ENCODE measurements at regions not wholly inside any gene's neighbourhood (a gene's known extent, or its start where the extent isn't known, plus 50 kb on each side); places are given as distances from the start of the nearest gene placed in this dataset.

GRCh38 chr3:177883957-177884356, 652.3 kb upstream of the KCNMB2 start:
- Histone ChIP-seq H3K9me3 (no peaks in the 10 kb centered on the region), H3K36me3 (no peaks in the 10 kb centered on the region), H3K4me1 (no peaks in the 10 kb centered on the region), H3K27ac (no peak overlapping the region), H3K4me3 (no peak overlapping the region), H3K27me3 (no peaks in the 10 kb centered on the region)
- intact Hi-C loops (cut with DNase I), result no loop called here
- WGBS, 2 donors, result 39 to 61% methylated on average over 1 of the region's 1 CpG
- TF ChIP-seq POLR2AphosphoS5 (IDR thresholded peaks at IDR 0.05) (no peak), CTCF (IDR thresholded peaks at IDR 0.05) (no peak), POLR2A (IDR thresholded peaks at IDR 0.05) (no peak), EP300 (IDR thresholded peaks at IDR 0.05) (no peak)
- no peak for DNase-seq

- intact Hi-C loops (cut with DNase I), result no loop called here
- DNase-seq, result no peak
- H3K4me3 ChIP-seq, result no peak overlapping the region
- TF ChIP-seq POLR2A (IDR thresholded peaks at IDR 0.05), result no peak
- no peak for TF ChIP-seq EP300 (IDR thresholded peaks at IDR 0.05)
- no peak for TF ChIP-seq POLR2AphosphoS5 (IDR thresholded peaks at IDR 0.05)
- TF ChIP-seq CTCF (IDR thresholded peaks at IDR 0.05), result no peak
- H3K9me3 ChIP-seq, result no peaks in the 10 kb centered on the region
- WGBS, 2 donors, result 84 to 87% methylated on average over 5 of the region's 5 CpGs
- no peaks in the 10 kb centered on the region for H3K4me1 ChIP-seq
- H3K27ac ChIP-seq, result no peak overlapping the region
- no peaks in the 10 kb centered on the region for H3K27me3 ChIP-seq
- H3K36me3 ChIP-seq, result no peaks in the 10 kb centered on the region
Measured at GRCh38 chr3:177885063-177885462, 651.2 kb upstream of the KCNMB2 start.

GRCh38 chr3:177886501-177886900, 649.7 kb upstream of the KCNMB2 start:
- Histone ChIP-seq H3K27me3 (no peaks in the 10 kb centered on the region), H3K27ac (no peak overlapping the region), H3K36me3 (no peaks in the 10 kb centered on the region), H3K9me3 (no peaks in the 10 kb centered on the region), H3K4me1 (no peaks in the 10 kb centered on the region), H3K4me3 (no peak overlapping the region)
- WGBS, 2 donors, result 93 to 96% methylated on average over 3 of the region's 3 CpGs
- intact Hi-C loops (cut with DNase I), result no loop called here
- TF ChIP-seq POLR2AphosphoS5 (IDR thresholded peaks at IDR 0.05) (no peak), CTCF (IDR thresholded peaks at IDR 0.05) (no peak), POLR2A (IDR thresholded peaks at IDR 0.05) (no peak), EP300 (IDR thresholded peaks at IDR 0.05) (no peak)
- no peak for DNase-seq

GRCh38 chr3:177887475-177887874, 648.8 kb upstream of the KCNMB2 start:
- intact Hi-C loops (cut with DNase I), result no loop called here
- Histone ChIP-seq H3K27me3 (no peaks in the 10 kb centered on the region), H3K36me3 (no peaks in the 10 kb centered on the region), H3K4me3 (no peak overlapping the region), H3K9me3 (no peaks in the 10 kb centered on the region), H3K27ac (no peak overlapping the region), H3K4me1 (no peaks in the 10 kb centered on the region)
- DNase-seq, result no peak
- 70 to 92% methylated on average over 2 of the region's 2 CpGs for WGBS, 2 donors
- TF ChIP-seq CTCF (IDR thresholded peaks at IDR 0.05), result no peak

- intact Hi-C loops (cut with DNase I), result no loop called here
- Histone ChIP-seq H3K27ac (no peak overlapping the region), H3K27me3 (no peaks in the 10 kb centered on the region), H3K4me3 (no peak overlapping the region), H3K36me3 (no peaks in the 10 kb centered on the region), H3K9me3 (no peaks in the 10 kb centered on the region), H3K4me1 (peaks cover 0 to 10% (median 4%) of the 10 kb centered on the region in 4 donors)
- DNase-seq, result no peak
- WGBS, 2 donors, result 96 to 97% methylated on average over 3 of the region's 3 CpGs
- no peak for TF ChIP-seq CTCF (IDR thresholded peaks at IDR 0.05)
- TF ChIP-seq POLR2AphosphoS5 (IDR thresholded peaks at IDR 0.05), result no peak
- no peak for TF ChIP-seq EP300 (IDR thresholded peaks at IDR 0.05)
- TF ChIP-seq POLR2A (IDR thresholded peaks at IDR 0.05), result no peak
Measured at GRCh38 chr3:177889161-177889560, 647.1 kb upstream of the KCNMB2 start.
